GM12873 (cell line): ENCODE measurements at regions not wholly inside any gene's neighbourhood (a gene's known extent, or its start where the extent isn't known, plus 50 kb on each side); places are given as distances from the start of the nearest gene placed in this dataset.

Source experiments
- TF ChIP-seq, protein P1 (sequence below): IDR thresholded peaks from 2 replicates; pipeline ENCODE4 v1.5.1; 2012; ENCODE audit warnings: low read depth, mild to moderate bottlenecking, moderate library complexity, low read length, control low read depth; ENCODE audit not compliant: insufficient read depth; ENCODE audit errors: missing control alignments

DNA sequence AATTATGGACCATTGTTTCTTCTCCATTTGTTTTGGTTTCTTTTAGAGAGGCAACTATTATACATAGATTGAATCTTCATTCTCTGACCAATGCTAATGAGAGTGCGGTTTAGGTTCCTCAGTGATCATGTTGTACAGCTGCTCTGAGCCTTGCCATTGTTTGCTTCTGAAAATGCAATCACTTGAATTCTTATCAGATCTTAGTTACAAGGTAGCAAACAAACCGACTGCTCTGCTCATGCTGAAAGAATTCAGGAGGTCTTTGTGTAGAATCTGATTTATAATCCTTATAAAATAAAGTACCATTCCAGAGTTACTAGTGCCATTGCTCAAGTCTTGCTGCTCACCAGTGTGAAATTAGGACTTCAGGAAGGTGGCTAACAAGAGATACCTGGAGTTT is 569.1 kb upstream of the ID4 start:
- TF ChIP-seq, protein P1, sequence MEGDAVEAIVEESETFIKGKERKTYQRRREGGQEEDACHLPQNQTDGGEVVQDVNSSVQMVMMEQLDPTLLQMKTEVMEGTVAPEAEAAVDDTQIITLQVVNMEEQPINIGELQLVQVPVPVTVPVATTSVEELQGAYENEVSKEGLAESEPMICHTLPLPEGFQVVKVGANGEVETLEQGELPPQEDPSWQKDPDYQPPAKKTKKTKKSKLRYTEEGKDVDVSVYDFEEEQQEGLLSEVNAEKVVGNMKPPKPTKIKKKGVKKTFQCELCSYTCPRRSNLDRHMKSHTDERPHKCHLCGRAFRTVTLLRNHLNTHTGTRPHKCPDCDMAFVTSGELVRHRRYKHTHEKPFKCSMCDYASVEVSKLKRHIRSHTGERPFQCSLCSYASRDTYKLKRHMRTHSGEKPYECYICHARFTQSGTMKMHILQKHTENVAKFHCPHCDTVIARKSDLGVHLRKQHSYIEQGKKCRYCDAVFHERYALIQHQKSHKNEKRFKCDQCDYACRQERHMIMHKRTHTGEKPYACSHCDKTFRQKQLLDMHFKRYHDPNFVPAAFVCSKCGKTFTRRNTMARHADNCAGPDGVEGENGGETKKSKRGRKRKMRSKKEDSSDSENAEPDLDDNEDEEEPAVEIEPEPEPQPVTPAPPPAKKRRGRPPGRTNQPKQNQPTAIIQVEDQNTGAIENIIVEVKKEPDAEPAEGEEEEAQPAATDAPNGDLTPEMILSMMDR: no peak

DNA sequence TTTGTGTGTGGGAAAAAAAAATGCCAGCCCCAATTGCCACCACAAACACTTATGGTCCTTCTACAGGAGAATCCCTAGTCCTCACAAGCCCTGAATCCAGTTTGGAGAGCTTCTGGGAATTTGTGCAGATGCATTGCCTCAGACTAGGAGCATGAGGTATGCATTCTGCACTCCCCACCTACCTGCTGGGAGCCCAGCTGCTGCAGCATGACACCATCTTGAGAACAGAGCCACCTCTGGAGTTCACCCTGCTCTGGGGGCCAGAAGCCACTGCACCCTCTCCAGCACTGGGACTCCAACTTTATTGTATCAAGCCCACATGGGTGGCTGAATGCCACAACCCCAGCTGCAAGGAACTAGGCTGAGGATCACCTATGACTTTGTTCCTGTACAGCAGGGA is 568.5 kb upstream of the ID4 start:
- TF ChIP-seq, protein P1: no peak

DNA sequence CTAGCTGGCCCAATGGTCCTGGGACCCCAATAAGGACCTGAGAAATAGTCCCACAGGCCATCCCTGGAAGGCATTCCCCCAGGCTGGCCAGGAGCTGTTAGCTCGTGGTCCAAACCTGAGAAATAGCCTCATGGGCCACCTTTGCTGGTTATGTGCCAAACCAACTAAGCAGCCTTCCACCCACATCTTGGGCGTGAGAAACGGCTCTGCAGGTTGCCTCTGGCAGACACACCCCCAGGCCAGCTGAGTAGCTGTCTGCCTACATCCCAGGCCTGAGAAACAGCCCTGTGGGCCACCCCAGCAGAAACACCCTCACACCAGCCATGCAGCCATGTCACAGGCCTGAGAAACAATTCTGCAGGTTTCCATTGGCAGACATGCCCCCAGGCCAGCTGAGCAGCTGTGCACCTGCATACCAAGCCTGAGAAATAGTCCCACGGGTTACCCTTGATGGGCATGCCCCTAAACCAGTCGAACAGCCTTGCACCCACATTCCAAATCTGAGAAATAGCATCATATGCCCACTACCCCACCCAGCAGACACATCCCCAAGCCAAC is 567.8 kb upstream of the ID4 start:
- TF ChIP-seq, protein P1: no peak

DNA sequence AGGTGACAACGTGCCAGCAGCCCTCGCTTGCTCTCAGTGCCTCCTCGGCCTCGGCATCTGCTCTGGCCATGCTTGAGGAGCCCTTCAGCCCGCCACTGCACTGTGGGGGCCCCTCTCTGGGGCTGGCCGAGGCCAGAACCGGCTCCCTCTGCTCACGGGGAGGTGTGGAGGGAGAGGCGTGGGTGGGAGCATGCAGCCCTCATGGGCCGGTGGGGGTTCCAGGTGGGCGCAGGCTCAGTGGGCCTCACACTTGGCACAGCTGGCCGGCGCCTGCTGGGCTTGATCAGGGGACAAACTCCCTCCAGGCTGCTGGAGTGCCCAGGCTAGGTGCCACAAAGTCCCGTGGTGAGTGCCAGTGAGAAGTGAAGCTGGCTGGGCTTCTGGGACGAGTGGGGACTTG is 566.6 kb upstream of the ID4 start:
- TF ChIP-seq, protein P1: no peak

DNA sequence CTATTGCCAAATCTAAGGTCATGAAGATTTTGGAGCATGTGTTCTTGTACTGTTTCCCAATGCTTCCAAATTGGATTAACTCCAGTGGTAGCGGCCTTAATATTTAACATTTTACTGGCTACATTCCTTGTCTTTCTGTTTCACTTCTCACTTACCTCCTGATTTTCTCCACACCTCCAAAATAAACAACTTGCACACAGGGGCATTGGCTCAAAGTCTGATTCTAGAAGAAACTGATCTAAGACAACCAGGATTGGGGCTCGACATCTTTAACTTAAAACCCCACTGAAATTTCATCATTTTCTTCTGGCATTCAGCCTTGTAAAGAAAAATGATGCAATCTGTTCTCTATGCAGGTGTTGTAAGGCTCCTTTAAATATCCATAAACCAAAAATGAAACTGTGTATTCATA is 557.9 kb upstream of the ID4 start:
- TF ChIP-seq, protein P1: no peak

DNA sequence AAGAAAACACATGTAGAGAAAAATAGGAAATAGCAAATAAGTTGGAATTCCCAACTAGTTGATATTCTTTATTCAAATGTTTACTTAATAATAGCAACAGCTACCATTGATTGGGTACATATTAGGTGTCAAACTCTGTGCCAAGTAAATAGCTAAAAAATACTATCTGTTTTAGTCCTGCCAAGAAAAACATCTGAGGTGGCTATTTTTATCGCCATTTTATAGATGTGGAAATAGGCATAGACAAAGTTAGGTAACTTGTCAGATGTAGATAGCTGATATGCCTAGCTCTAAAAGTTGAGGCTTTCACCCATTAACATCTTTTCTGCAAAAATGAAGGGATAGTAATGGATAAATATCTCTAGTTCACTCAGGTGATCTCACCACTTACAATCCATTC is 549.2 kb upstream of the ID4 start:
- TF ChIP-seq, protein P1: no peak

DNA sequence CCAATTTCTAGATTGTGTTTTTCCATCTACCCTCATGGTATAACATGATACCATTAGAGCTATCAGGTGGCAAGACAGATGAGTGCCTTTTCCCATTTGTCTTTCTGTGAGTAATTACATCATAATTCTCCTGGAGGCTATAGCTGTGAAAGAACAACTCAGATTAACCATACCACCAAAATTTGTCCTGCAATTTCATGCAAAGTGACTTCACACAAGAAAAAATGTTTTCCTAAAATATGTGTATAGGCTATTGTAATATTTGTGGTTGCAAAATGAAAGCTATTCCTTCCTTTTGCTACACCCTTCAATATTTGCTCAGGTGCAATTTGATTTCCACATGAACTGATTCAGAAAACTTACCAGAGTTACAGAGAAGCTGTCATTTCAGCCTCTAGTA is 547.7 kb upstream of the ID4 start:
- TF ChIP-seq, protein P1: no peak
